DND-41 (cell line): ENCODE measurements at regions not wholly inside any gene's neighbourhood (a gene's known extent, or its start where the extent isn't known, plus 50 kb on each side); places are given as distances from the start of the nearest gene placed in this dataset.

Experiments
- ATAC-seq: fragments of 200-7000 bp; cut with Tn5 transposase; 3 replicates; pipeline ENCODE4 v1.9.1; 2021; ENCODE audit warnings: low read depth; ENCODE audit not compliant: insufficient read depth
- DNase-seq: peaks from one replicate; pipeline ENCODE4 v3.0.0-alpha.2; 2020
- H2AFZ ChIP-seq: 2 replicates; pipeline ENCODE4 v1.6.0; 2012; ENCODE audit warnings: low read depth, low read length
- H3K27ac ChIP-seq: 2 replicates; pipeline ENCODE4 v1.5.1; 2012; ENCODE audit warnings: low read length, inconsistent platforms
- H3K27me3 ChIP-seq: fragments of 200-600 bp; sonication (generic); 2 replicates; pipeline ENCODE4 v1.6.0; 2012; ENCODE audit warnings: low read length, mild to moderate bottlenecking, inconsistent platforms; ENCODE audit not compliant: insufficient read depth, poor library complexity
- H3K36me3 ChIP-seq: 2 replicates; pipeline ENCODE4 v1.5.1; 2012; ENCODE audit warnings: low read length, inconsistent platforms; ENCODE audit not compliant: insufficient read depth
- H3K4me1 ChIP-seq: 2 replicates; pipeline ENCODE4 v1.5.1; 2012; ENCODE audit warnings: mild to moderate bottlenecking, low read length; ENCODE audit not compliant: insufficient read depth
- H3K4me2 ChIP-seq: 2 replicates; pipeline ENCODE4 v1.6.0; 2012; ENCODE audit warnings: mild to moderate bottlenecking, moderate library complexity, low read length, inconsistent platforms; ENCODE audit not compliant: insufficient read depth
- H3K4me3 ChIP-seq, 2 experiments: fragments of 200-600 bp in 1 of 2; shearing (Covaris generic) in 1 of 2; 2 replicates each; pipeline ENCODE4 v1.5.1; 2012 to 2016; ENCODE audit warnings: inconsistent platforms in 2 of 2, low read length in 2 of 2, mild to moderate bottlenecking in 2 of 2, low read depth in 1 of 2, moderate library complexity in 1 of 2
- H3K79me2 ChIP-seq: 2 replicates; pipeline ENCODE4 v1.6.0; 2012; ENCODE audit warnings: low read length, inconsistent platforms; ENCODE audit not compliant: insufficient read depth
- H3K9ac ChIP-seq: 2 replicates; pipeline ENCODE4 v1.6.0; 2012; ENCODE audit warnings: low read depth, mild to moderate bottlenecking, inconsistent platforms, low read length, moderate library complexity
- H3K9me3 ChIP-seq: 2 replicates; pipeline ENCODE4 v1.5.1; 2012; ENCODE audit warnings: low read length, moderate library complexity, mild to moderate bottlenecking, inconsistent platforms; ENCODE audit not compliant: insufficient read depth, severe bottlenecking
- H4K20me1 ChIP-seq: 2 replicates; pipeline ENCODE4 v1.6.0; 2012; ENCODE audit warnings: low read length; ENCODE audit not compliant: insufficient read depth
- EZH2 ChIP-seq: IDR thresholded peaks from 3 replicates; pipeline ENCODE4 v1.6.1; 2012; ENCODE audit warnings: borderline replicate concordance, low read depth, mild to moderate bottlenecking, moderate library complexity, low read length, inconsistent platforms; ENCODE audit not compliant: severe bottlenecking
- TF ChIP-seq, protein P1 (sequence below): IDR thresholded peaks from 2 replicates; pipeline ENCODE4 v1.5.1; 2012; ENCODE audit warnings: borderline replicate concordance, low read length, moderate library complexity, mild to moderate bottlenecking; ENCODE audit not compliant: poor library complexity, severe bottlenecking; ENCODE audit errors: extremely low read depth

DNA sequence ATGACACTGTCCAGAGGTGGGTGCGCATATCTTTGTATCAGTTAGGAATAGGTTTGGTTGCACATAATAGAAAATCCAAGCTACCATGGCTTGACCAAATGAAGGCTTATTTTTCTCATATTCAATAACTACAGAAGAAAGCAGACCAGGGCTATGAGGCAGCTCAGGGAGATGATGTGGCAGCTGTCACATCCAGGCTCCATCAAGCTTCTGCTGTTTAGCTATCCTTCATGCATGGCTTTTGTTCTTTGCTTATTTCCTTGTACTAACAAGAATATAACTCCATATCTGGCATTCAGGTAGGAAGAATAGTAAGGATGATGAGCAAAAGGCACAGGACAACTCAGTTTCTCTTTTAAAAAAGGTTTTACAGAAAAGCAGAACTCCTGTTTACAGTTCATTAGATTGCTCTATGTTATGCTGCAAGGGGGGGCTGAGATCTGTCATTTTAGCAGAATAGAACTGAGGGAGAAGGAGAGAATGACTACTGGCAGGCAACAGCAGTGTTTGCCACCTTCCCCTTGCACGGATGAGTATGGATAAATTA is 336.1 kb downstream of the MLLT3 start:
- Histone ChIP-seq H3K79me2 (no peaks in the 10 kb centered on the region), H4K20me1 (no peaks in the 10 kb centered on the region), H3K9me3 (peaks cover 5% of the 10 kb centered on the region), H3K4me3 (no peak overlapping the region), H3K4me2 (no peak overlapping the region), H3K27ac (no peak overlapping the region), H3K27me3 (no peaks in the 10 kb centered on the region), H3K36me3 (no peaks in the 10 kb centered on the region), H2AFZ (no peak overlapping the region; the same call in 1 of the 2 replicates), H3K9ac (no peak overlapping the region), H3K4me1 (no peaks in the 10 kb centered on the region)
- TF ChIP-seq EZH2 = no peak
- TF ChIP-seq, protein P1, sequence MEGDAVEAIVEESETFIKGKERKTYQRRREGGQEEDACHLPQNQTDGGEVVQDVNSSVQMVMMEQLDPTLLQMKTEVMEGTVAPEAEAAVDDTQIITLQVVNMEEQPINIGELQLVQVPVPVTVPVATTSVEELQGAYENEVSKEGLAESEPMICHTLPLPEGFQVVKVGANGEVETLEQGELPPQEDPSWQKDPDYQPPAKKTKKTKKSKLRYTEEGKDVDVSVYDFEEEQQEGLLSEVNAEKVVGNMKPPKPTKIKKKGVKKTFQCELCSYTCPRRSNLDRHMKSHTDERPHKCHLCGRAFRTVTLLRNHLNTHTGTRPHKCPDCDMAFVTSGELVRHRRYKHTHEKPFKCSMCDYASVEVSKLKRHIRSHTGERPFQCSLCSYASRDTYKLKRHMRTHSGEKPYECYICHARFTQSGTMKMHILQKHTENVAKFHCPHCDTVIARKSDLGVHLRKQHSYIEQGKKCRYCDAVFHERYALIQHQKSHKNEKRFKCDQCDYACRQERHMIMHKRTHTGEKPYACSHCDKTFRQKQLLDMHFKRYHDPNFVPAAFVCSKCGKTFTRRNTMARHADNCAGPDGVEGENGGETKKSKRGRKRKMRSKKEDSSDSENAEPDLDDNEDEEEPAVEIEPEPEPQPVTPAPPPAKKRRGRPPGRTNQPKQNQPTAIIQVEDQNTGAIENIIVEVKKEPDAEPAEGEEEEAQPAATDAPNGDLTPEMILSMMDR = no peak
- ATAC-seq (no peak), DNase-seq (no peak)

DNA sequence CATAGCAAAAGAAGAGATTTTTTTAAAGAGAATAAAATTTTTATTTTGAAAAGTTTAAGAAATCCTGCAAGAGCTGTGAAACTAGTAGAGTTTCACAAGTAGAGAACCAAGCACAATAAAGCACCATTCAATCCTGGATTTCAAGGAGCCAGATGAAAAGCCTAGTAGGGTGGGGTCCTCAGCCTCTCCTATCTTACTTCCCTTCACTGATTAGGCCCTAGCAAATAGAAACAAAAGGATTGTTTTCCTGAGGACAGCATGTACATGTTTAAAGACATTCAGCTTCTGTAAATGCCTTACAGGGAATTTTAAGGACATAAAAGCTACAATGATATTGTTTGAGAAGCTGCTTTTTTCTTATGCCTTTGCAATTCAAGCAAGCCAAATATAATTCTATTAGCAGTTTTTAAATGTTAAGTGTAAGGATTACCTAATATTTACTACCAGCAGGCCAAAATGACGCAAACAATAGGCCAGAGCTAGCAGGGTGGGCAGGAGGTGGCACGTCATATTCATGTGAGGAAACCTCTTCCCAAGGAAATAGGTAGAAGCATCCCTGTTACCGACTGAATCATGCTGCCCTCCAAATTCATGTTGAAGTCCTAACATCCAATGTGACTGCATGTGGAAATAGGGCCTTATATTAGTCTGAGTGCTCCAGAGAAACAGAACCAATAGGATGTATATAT is 337.6 kb downstream of the MLLT3 start:
- no peaks in the 10 kb centered on the region for H3K4me1 ChIP-seq
- H3K9me3 ChIP-seq = peaks cover 5% of the 10 kb centered on the region
- no peaks in the 10 kb centered on the region for H3K27me3 ChIP-seq
- H3K36me3 ChIP-seq = no peaks in the 10 kb centered on the region
- no peaks in the 10 kb centered on the region for H3K79me2 ChIP-seq
- H4K20me1 ChIP-seq = no peaks in the 10 kb centered on the region
- no peak overlapping the region for H3K9ac ChIP-seq
- no peak overlapping the region for H3K27ac ChIP-seq
- TF ChIP-seq, protein P1 = no peak
- TF ChIP-seq EZH2 = no peak
- H3K4me2 ChIP-seq = no peak overlapping the region
- ATAC-seq = no peak
- H2AFZ ChIP-seq = no peak overlapping the region
- DNase-seq = no peak
- H3K4me3 ChIP-seq = no peak overlapping the region

DNA sequence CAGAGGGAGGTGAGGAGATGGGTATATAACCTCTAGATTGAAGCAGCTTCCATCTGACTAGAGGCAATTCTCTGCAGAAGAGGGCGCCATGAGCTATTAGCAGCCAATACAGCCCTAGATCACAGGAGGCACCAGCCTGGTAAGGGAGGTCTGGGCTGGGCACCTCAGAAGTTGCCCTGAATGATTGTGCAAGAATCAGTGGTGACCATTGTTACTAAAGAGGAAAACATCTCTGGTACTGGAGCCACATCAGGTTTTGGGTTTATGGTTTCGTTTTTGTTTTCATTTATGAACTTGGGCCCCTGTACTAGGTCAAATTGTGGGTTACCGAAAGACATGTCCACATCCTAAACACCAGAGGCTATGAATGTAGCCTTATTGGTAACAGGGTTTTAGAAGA is 342.0 kb downstream of the MLLT3 start:
- H3K9me3 ChIP-seq = peaks cover 9% of the 10 kb centered on the region
- no peak overlapping the region for H2AFZ ChIP-seq
- no peak overlapping the region for H3K4me3 ChIP-seq
- TF ChIP-seq, protein P1 = peak; percentile 2
- TF ChIP-seq EZH2 = no peak
- no peaks in the 10 kb centered on the region for H3K27me3 ChIP-seq
- ATAC-seq = no peak
- H3K9ac ChIP-seq = no peak overlapping the region
- no peaks in the 10 kb centered on the region for H3K36me3 ChIP-seq
- no peak for DNase-seq
- no peaks in the 10 kb centered on the region for H3K79me2 ChIP-seq
- H4K20me1 ChIP-seq = no peaks in the 10 kb centered on the region
- H3K4me1 ChIP-seq = no peaks in the 10 kb centered on the region
- no peak overlapping the region for H3K27ac ChIP-seq
- H3K4me2 ChIP-seq = no peak overlapping the region
